Prostate gland (tissue), 2 donors: ENCODE measurements at regions not wholly inside any gene's neighbourhood (a gene's known extent, or its start where the extent isn't known, plus 50 kb on each side); places are given as distances from the start of the nearest gene placed in this dataset.
A peak's percentile ranks its signal among the peaks of the same experiment; 100 is the strongest.

Source experiments
- POLR2A ChIP-seq: fragments of 450-650 bp; IDR thresholded peaks from one replicate; pipeline ENCODE4 v1.6.1; 2016; ENCODE audit warnings: antibody characterized with exemption, mild to moderate bottlenecking
- POLR2AphosphoS5 ChIP-seq: sonication (generic); formaldehyde crosslinking; IDR thresholded peaks from one replicate; pipeline ENCODE4 v1.6.1; 2017; ENCODE audit warnings: antibody characterized with exemption
- TF ChIP-seq, protein P1 (sequence below), 4 experiments: fragments of 200-600 bp in 2 of 4; fragments of 450-650 bp in 2 of 4; sonication (generic) in 2 of 4; IDR thresholded peaks; 1 replicate in 3 of 4; 2 replicates in 1 of 4; pipeline ENCODE4 v1.5.1; 2016 to 2019; ENCODE audit warnings: antibody characterized with exemption in 4 of 4, mild to moderate bottlenecking in 2 of 4, moderate library complexity in 2 of 4

DNA sequence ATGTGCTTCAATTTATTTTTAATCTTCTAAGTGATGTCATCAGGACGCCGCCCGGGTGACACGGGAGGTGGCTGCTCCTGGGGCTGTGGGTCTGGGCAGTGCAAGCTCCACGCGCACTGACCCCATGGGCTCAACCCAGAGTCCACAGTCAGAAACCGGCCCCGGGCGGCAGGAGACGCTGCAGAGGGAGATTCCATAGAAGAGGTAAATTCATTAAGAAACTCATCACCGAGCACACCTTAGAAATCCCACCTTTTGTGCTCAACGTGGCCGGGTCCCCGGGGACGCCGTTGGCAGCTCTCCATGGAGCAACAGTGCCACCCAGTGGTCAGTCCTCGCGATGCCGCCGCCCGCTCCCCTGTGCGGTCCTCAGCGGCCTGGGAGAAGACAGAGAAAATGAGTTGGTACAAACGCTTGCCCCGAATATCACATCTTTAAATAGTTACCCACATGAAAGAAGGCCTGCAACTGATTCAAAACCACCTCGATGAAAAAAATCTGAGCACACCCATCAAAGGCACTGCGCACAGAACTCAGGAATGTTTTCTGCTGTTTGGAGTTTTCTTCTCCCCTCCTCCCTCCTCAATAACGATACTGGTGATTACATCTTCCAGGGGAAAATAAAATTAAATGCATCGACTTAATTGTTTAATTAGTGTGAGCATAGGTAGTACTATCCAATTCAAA is 92.6 kb downstream of the CMPK2 start:
- TF ChIP-seq, protein P1, sequence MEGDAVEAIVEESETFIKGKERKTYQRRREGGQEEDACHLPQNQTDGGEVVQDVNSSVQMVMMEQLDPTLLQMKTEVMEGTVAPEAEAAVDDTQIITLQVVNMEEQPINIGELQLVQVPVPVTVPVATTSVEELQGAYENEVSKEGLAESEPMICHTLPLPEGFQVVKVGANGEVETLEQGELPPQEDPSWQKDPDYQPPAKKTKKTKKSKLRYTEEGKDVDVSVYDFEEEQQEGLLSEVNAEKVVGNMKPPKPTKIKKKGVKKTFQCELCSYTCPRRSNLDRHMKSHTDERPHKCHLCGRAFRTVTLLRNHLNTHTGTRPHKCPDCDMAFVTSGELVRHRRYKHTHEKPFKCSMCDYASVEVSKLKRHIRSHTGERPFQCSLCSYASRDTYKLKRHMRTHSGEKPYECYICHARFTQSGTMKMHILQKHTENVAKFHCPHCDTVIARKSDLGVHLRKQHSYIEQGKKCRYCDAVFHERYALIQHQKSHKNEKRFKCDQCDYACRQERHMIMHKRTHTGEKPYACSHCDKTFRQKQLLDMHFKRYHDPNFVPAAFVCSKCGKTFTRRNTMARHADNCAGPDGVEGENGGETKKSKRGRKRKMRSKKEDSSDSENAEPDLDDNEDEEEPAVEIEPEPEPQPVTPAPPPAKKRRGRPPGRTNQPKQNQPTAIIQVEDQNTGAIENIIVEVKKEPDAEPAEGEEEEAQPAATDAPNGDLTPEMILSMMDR (IDR thresholded peaks at IDR 0.05): peak; percentile 76 to 83 (median 76)
- TF ChIP-seq POLR2A (no peak), POLR2AphosphoS5 (no peak)
